ENCODE measurements at regions not wholly inside any gene's neighbourhood (a gene's known extent, or its start where the extent isn't known, plus 50 kb on each side); places are given as distances from the start of the nearest gene placed in this dataset.

- TF ChIP-seq, protein P1, sequence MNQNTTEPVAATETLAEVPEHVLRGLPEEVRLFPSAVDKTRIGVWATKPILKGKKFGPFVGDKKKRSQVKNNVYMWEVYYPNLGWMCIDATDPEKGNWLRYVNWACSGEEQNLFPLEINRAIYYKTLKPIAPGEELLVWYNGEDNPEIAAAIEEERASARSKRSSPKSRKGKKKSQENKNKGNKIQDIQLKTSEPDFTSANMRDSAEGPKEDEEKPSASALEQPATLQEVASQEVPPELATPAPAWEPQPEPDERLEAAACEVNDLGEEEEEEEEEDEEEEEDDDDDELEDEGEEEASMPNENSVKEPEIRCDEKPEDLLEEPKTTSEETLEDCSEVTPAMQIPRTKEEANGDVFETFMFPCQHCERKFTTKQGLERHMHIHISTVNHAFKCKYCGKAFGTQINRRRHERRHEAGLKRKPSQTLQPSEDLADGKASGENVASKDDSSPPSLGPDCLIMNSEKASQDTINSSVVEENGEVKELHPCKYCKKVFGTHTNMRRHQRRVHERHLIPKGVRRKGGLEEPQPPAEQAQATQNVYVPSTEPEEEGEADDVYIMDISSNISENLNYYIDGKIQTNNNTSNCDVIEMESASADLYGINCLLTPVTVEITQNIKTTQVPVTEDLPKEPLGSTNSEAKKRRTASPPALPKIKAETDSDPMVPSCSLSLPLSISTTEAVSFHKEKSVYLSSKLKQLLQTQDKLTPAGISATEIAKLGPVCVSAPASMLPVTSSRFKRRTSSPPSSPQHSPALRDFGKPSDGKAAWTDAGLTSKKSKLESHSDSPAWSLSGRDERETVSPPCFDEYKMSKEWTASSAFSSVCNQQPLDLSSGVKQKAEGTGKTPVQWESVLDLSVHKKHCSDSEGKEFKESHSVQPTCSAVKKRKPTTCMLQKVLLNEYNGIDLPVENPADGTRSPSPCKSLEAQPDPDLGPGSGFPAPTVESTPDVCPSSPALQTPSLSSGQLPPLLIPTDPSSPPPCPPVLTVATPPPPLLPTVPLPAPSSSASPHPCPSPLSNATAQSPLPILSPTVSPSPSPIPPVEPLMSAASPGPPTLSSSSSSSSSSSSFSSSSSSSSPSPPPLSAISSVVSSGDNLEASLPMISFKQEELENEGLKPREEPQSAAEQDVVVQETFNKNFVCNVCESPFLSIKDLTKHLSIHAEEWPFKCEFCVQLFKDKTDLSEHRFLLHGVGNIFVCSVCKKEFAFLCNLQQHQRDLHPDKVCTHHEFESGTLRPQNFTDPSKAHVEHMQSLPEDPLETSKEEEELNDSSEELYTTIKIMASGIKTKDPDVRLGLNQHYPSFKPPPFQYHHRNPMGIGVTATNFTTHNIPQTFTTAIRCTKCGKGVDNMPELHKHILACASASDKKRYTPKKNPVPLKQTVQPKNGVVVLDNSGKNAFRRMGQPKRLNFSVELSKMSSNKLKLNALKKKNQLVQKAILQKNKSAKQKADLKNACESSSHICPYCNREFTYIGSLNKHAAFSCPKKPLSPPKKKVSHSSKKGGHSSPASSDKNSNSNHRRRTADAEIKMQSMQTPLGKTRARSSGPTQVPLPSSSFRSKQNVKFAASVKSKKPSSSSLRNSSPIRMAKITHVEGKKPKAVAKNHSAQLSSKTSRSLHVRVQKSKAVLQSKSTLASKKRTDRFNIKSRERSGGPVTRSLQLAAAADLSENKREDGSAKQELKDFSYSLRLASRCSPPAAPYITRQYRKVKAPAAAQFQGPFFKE (tag by site-specific recombination; IDR thresholded peaks at IDR 0.05; ENCODE audit: borderline replicate concordance): no peak
- no peak for TF ChIP-seq ZNF398 (tag by site-specific recombination; IDR thresholded peaks at IDR 0.05)
- TF ChIP-seq ZNF626 (tag by site-specific recombination; IDR thresholded peaks at IDR 0.05): no peak
- TF ChIP-seq ZNF692 (tag by site-specific recombination; IDR thresholded peaks at IDR 0.05): no peak
- TF ChIP-seq PRDM1 (tag by site-specific recombination; IDR thresholded peaks at IDR 0.05): no peak
- TF ChIP-seq ZNF549 (tag by site-specific recombination; IDR thresholded peaks at IDR 0.05): no peak
- no peak for TF ChIP-seq ZNF76 (tag by site-specific recombination; IDR thresholded peaks at IDR 0.05; ENCODE audit: borderline replicate concordance, low read depth)
- TF ChIP-seq ELK4 (IDR thresholded peaks at IDR 0.05; ENCODE audit: borderline replicate concordance, low read depth, low read length): no peak
- no peak for TF ChIP-seq ZNF341 (tag by site-specific recombination; IDR thresholded peaks at IDR 0.05; ENCODE audit: low read depth)
Observed at GRCh38 chr1:114324662-114324965, 170.9 kb upstream of the SYT6 start (continued).

DNA sequence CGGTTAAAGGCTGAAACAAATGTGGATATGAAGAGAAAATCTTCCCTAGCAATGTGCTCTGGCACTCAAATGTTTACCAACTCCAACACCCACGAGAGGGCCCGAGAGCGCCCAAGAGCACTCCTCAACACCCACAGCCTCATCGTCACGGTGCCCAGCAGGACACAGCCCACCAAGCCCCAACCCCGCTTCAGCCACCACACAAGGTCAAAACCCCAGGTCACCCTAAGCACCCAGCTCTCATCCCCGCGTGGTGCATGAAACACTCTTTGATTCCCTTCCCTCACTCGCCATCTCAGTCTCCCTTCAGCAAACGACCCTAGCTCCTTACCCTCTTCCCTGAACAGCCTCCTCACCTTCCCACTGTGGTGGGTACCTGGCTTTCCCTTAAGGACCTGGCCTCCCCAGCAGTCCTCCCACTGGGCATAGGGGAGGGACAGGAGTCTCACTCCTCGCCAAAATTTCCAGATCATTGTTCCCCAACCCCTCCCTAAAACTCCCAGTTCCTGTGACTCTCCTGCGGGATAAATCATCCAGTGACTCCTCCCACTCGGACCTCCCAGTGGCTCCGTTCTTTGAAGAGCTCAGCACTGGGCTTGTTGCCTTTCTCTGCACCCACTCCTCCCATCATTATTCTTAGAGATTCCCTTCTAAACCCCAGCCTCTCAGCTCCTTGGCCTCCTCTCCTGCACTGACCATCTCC is 170.4 kb upstream of the SYT6 start:
- ChIA-PET POLR2A (no interaction called here), CTCF (interaction anchor here (0.9 kb wide), 1 partner anchor 119 kb away, joined by 3 read pairs; no protein-coding TSS in a partner anchor)
- Histone ChIP-seq H3K27ac (ENCODE audit: extremely low read depth, low read depth, low read length) (no peak overlapping the region), H3K4me1 (ENCODE audit: control insufficient read depth, insufficient read depth, low read length) (no peaks in the 10 kb centered on the region), H3K9me3 (ENCODE audit: control insufficient read depth, insufficient read depth, low read depth, low read length) (no peaks in the 10 kb centered on the region), H3K36me3 (ENCODE audit: control insufficient read depth in 2 of 2, insufficient read depth in 1 of 2, low read length in 2 of 2) (no peaks in the 10 kb centered on the region), H3K4me3 (ENCODE audit: low read depth, low read length) (no peak overlapping the region)
- TF ChIP-seq MZF1 (tag by site-specific recombination; IDR thresholded peaks at IDR 0.05; ENCODE audit: borderline replicate concordance): no peak
- TF ChIP-seq ZFHX2 (tag by site-specific recombination; conservative IDR thresholded peaks at IDR 0.05): 0 out of 2 replicates have a peak, but pooled peaks have one; percentile 33
- TF ChIP-seq EGR2 (tag by site-specific recombination; IDR thresholded peaks at IDR 0.05; ENCODE audit: low read depth): peak; percentile 36; the same call in 1 of the 2 replicates
- TF ChIP-seq ZNF621 (tag by site-specific recombination; IDR thresholded peaks at IDR 0.05): no peak

Data from HEK293 (cell line).